GM23248 (cell line): ENCODE measurements at regions not wholly inside any gene's neighbourhood (a gene's known extent, or its start where the extent isn't known, plus 50 kb on each side); places are given as distances from the start of the nearest gene placed in this dataset.
"Not testable (repeated sequence)": the region's sequence is repeated elsewhere in the genome, so short reads cannot be mapped to it uniquely, and the experiment has no call there.

Experiments used
- DNase-seq: peaks from one replicate; pipeline ENCODE4 v3.0.0-alpha.2; 2015
- H2AFZ ChIP-seq: fragments of 200-600 bp; sonication (generic); 2 replicates; pipeline ENCODE4 v1.6.1; 2016; ENCODE audit warnings: antibody characterized with exemption
- H3F3A ChIP-seq: fragments of 200-600 bp; sonication (generic); 2 replicates; pipeline ENCODE4 v1.6.1; 2016; ENCODE audit warnings: mild to moderate bottlenecking, antibody characterized with exemption, mixed run types; ENCODE audit not compliant: insufficient read depth
- H3K27ac ChIP-seq: fragments of 200-600 bp; sonication (generic); 2 replicates; pipeline ENCODE4 v1.5.1; 2016; ENCODE audit warnings: mild to moderate bottlenecking
- H3K27me3 ChIP-seq: fragments of 200-600 bp; sonication (generic); replicated peaks from 2 replicates; pipeline ENCODE4 v1.6.1; 2016; ENCODE audit warnings: mild to moderate bottlenecking; ENCODE audit not compliant: insufficient read depth
- H3K36me3 ChIP-seq: fragments of 200-600 bp; sonication (generic); 2 replicates; pipeline ENCODE4 v1.6.1; 2016; ENCODE audit warnings: low read depth, mild to moderate bottlenecking
- H3K4me1 ChIP-seq: fragments of 200-600 bp; sonication (generic); 2 replicates; pipeline ENCODE4 v1.6.1; 2016; ENCODE audit warnings: mild to moderate bottlenecking; ENCODE audit not compliant: insufficient read depth
- H3K4me2 ChIP-seq: fragments of 200-600 bp; sonication (generic); one replicate; pipeline ENCODE4 v1.6.1; 2016; ENCODE audit warnings: mild to moderate bottlenecking; ENCODE audit not compliant: unreplicated experiment
- H3K4me3 ChIP-seq: fragments of 200-600 bp; sonication (generic); 2 replicates; pipeline ENCODE4 v1.5.1; 2016; ENCODE audit warnings: mild to moderate bottlenecking
- H3K79me2 ChIP-seq: fragments of 200-600 bp; sonication (generic); 2 replicates; pipeline ENCODE4 v1.6.1; 2016; ENCODE audit warnings: mild to moderate bottlenecking; ENCODE audit not compliant: insufficient read depth
- H3K9ac ChIP-seq: fragments of 200-600 bp; sonication (generic); 2 replicates; pipeline ENCODE4 v1.6.1; 2016; ENCODE audit warnings: mild to moderate bottlenecking
- H3K9me2 ChIP-seq: fragments of 200-600 bp; sonication (generic); 2 replicates; pipeline ENCODE4 v1.6.1; 2016; ENCODE audit warnings: mixed run types, mild to moderate bottlenecking, moderate library complexity; ENCODE audit not compliant: insufficient read depth
- H3K9me3 ChIP-seq: fragments of 200-600 bp; sonication (generic); one replicate; pipeline ENCODE4 v1.6.1; 2017; ENCODE audit warnings: low read depth
- H4K20me1 ChIP-seq: fragments of 200-600 bp; sonication (generic); 2 replicates; pipeline ENCODE4 v1.6.0; 2016; ENCODE audit not compliant: insufficient read depth
- WGBS, 2 experiments: methylation state at CpG; one replicate each; pipeline ENCODE4 v1.1.6; 2015 to 2017; ENCODE audit warnings: low lambda C conversion rate in 2 of 2, low coverage in 1 of 2; ENCODE audit errors: missing lambda C conversion rate in 2 of 2; 5-methylcytosine and 5-hydroxymethylcytosine counted together
- in situ Hi-C: fragments of 300-500 bp; cut with MboI; formaldehyde crosslinking; loops from 2 replicates; pipeline ENCODE4 v1.15.0; 2020

DNA sequence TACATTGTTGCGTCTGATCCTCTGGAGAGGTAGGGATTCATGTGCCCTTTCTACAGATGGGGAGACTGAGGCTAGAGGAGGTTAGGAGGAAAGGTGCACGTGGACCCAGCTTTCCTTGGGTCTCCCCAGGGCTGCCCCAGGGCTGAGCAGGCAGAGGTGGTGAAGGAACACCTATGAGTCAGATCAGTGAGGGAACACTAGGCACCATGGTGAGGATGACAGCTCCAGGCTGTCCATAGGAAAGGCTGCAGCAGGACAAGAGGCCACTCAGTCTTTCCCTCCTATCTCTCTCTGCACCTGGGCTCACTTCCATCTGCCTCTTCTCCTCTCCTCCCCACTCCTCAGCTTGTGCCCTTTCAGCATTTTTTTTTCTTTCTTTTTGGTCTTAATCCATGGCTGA, 138.0 kb upstream of the TRIM73 start:
- H3F3A ChIP-seq, H3K79me2 ChIP-seq, in situ Hi-C loops: not testable (repeated sequence)

DNA sequence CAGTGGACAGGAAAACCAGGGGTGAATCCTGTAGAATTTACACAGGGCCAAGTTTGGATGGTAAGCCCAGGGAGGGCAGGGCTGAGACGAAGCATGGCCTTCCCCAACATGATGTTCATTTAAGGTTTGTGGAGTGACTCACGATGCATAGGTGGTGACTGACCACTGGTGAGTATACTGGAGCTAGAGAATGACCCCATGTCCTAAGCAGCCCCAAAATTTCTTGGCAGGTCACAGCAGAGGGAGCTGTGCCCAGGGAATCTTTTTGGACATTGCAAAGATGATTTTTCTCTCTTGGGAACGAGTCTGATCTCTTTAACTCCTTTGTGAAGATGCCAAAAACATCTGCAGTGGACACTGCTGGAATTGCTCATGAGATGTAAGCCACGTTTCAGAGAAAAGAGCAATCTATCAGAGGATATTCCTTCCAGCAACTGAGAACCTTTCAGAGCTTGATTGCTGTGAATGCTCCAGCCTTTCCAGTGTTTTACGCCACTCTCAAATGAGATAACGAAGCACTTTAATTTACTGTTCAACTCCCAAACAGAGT, 135.9 kb upstream of the TRIM73 start:
- H2AFZ ChIP-seq, H3K27me3 ChIP-seq, H3K79me2 ChIP-seq, H3K9ac ChIP-seq, H3K9me2 ChIP-seq, H3K4me3 ChIP-seq, H3K4me2 ChIP-seq, H3F3A ChIP-seq, H4K20me1 ChIP-seq, H3K27ac ChIP-seq, H3K9me3 ChIP-seq, H3K4me1 ChIP-seq, in situ Hi-C loops, H3K36me3 ChIP-seq, DNase-seq: not testable (repeated sequence)
- no CpG with 5 or more reads among the region's 6 CpGs for WGBS, 2 experiments

More for the DNA sequence above, 138.0 kb upstream of the TRIM73 start:
- H3K27me3 ChIP-seq, H3K4me1 ChIP-seq, H3K36me3 ChIP-seq, H4K20me1 ChIP-seq, H2AFZ ChIP-seq, H3K9me3 ChIP-seq, DNase-seq, H3K9me2 ChIP-seq, H3K27ac ChIP-seq, H3K4me2 ChIP-seq, H3K4me3 ChIP-seq, H3K9ac ChIP-seq: not testable (repeated sequence)
- WGBS, 2 experiments: no CpG with 5 or more reads among the region's 2 CpGs

DNA sequence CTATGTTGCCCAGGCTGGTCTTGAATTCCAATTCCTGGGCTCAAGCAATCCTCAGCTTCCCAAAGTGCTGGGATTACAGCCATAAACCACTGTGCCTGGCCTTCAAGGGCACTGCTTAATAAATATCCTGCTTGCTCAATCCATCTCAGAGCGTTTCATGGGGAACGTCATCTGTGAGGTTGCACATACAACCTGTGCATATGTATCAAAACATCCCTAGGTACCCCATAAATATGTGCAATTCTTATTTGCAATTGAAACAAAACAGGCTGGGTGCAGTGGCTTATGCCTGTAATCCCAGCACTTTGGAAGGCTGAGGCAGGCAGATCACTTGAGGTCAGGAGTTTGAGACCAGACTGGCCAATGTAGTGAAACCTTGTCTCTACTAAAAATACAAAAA, 133.8 kb upstream of the TRIM73 start:
- H3F3A ChIP-seq, in situ Hi-C loops, H3K36me3 ChIP-seq, H3K27me3 ChIP-seq, H3K9me2 ChIP-seq, H3K27ac ChIP-seq, H3K4me2 ChIP-seq, H3K9ac ChIP-seq, DNase-seq, H3K9me3 ChIP-seq, H3K4me3 ChIP-seq, H3K4me1 ChIP-seq, H3K79me2 ChIP-seq, H2AFZ ChIP-seq, H4K20me1 ChIP-seq: not testable (repeated sequence)
- no CpG with 5 or more reads among the region's 2 CpGs for WGBS, 2 experiments

DNA sequence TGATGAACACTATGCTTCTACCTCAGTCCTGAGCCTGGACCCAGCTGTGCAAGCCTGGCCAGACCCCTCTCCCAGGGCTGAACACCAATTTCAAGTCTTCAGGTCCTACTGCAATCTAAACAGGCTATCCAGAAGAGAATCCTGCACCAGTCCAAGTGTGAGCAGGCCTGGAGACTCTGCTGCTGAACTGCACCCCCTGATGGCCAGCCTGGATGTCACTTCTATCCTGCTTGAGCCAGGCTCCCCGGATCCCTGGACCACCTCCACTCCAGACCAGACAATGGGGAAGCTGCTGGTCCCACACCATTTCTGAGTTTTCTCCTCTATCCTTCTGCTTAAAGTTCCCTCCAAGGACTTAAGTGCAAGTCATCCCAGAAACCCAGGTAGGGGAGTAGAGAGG, 127.3 kb upstream of the TRIM73 start:
- in situ Hi-C loops, H3F3A ChIP-seq: not testable (repeated sequence)

DNA sequence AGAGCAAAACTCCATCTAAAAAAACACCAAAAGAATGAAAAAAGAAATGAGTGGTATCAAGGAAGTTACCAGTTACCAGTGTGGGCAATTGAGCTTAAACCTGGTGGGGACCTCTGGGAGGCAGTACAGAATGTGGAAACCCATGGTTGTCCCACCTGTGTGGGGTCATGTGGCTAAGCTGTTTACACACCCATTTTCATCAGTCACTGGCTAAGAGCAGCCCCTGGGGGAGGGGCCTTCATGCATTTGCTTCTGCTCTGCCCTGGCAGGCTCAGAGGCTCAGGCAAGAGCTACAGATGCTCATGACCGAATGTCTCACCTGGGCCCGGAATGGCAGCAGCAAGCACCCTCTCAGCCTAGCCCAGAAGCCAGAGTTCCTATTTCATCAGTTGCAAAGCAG, 126.3 kb upstream of the TRIM73 start:
- H3K4me2 ChIP-seq, H4K20me1 ChIP-seq, H3K79me2 ChIP-seq, H3K36me3 ChIP-seq, H2AFZ ChIP-seq, H3K4me1 ChIP-seq, H3F3A ChIP-seq, H3K27ac ChIP-seq, H3K9me2 ChIP-seq, H3K27me3 ChIP-seq, DNase-seq, H3K9me3 ChIP-seq, H3K9ac ChIP-seq, in situ Hi-C loops, H3K4me3 ChIP-seq: not testable (repeated sequence)
- no CpG with 5 or more reads among the region's 2 CpGs for WGBS, 2 experiments

More for the DNA sequence above, 127.3 kb upstream of the TRIM73 start:
- H3K9me2 ChIP-seq, H2AFZ ChIP-seq, H3K27ac ChIP-seq, H4K20me1 ChIP-seq, H3K9me3 ChIP-seq, H3K4me3 ChIP-seq, H3K4me1 ChIP-seq, H3K4me2 ChIP-seq, H3K27me3 ChIP-seq, H3K36me3 ChIP-seq, H3K79me2 ChIP-seq, H3K9ac ChIP-seq, DNase-seq: not testable (repeated sequence)
- no CpG with 5 or more reads among the region's 1 CpG for WGBS, 2 experiments

DNA sequence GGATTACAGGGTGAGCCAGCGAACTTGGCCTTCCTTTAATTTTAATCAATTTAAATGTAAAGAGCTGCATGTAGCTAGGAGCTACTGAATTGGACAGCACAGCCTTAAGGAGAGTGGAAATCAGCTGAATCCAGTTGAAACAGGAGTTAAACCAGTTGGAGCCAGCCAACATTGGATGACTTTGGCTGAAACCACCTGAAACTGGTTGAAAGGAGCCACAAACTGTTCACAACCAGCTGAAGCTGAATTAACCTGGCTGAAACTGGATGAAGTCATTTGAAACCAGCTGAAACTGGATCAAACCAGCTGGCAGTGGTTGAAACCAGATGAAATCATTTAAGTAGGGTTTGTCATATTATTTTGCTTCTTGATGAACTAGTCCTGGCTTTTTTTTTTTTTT, 121.3 kb upstream of the TRIM73 start:
- H3K27ac ChIP-seq, H3K79me2 ChIP-seq, H3K9me2 ChIP-seq, H3F3A ChIP-seq, H3K4me3 ChIP-seq, H3K27me3 ChIP-seq, H2AFZ ChIP-seq, H3K4me1 ChIP-seq, H4K20me1 ChIP-seq, H3K9ac ChIP-seq, H3K9me3 ChIP-seq, H3K4me2 ChIP-seq, in situ Hi-C loops, H3K36me3 ChIP-seq, DNase-seq: not testable (repeated sequence)
- WGBS, 2 experiments: no CpG with 5 or more reads among the region's 1 CpG
